ENCODE measurements at regions not wholly inside any gene's neighbourhood (a gene's known extent, or its start where the extent isn't known, plus 50 kb on each side); places are given as distances from the start of the nearest gene placed in this dataset.

- POLR2A ChIA-PET: interaction anchor here (0.6 to 1.0 kb wide), 2 partner anchors 66 to 1310 kb away, joined by 3 read pairs; no protein-coding TSS in a partner anchor
- CTCF ChIA-PET: interaction anchor here (0.5 to 0.6 kb wide), 2 partner anchors 139 to 196 kb away, joined by 3 to 5 read pairs; no protein-coding TSS in a partner anchor
- no peak overlapping the region for H3K27ac Mint-ChIP-seq (ENCODE audit: low read depth, unreplicated experiment)
- H3K4me1 Mint-ChIP-seq (ENCODE audit: insufficient read depth, unreplicated experiment): peaks cover 9% of the 10 kb centered on the region
- DNase-seq (ENCODE audit: unreplicated experiment): no peak
- TF ChIP-seq CTCF (IDR thresholded peaks at IDR 0.05; ENCODE audit: unreplicated experiment): no peak
- H3K9me3 Mint-ChIP-seq (ENCODE audit: unreplicated experiment): peaks cover 7% of the 10 kb centered on the region
- H3K36me3 Mint-ChIP-seq (ENCODE audit: insufficient read depth, unreplicated experiment): no peaks in the 10 kb centered on the region
- H3K27me3 Mint-ChIP-seq (ENCODE audit: insufficient read depth, unreplicated experiment): no peaks in the 10 kb centered on the region
- no peak overlapping the region for H3K4me3 Mint-ChIP-seq (ENCODE audit: unreplicated experiment)
- intact Hi-C loops (cut with micrococcal nuclease): no loop called here
- no TSS peak for BruUV-seq (replicated peaks)
These were observed 51.3 kb downstream of the OR10H4 start for GRCh38 chr19:16000024-16000663.

GRCh38 chr19:16001481-16002312 is 52.9 kb downstream of the OR10H4 start:
- H3K27me3 Mint-ChIP-seq (ENCODE audit: insufficient read depth, unreplicated experiment): no peaks in the 10 kb centered on the region
- intact Hi-C loops (cut with micrococcal nuclease): no loop called here
- BruUV-seq (replicated peaks): no TSS peak
- CTCF ChIA-PET: interaction anchor here (0.7 to 1.2 kb wide), 2 partner anchors 38 to 286 kb away, joined by 3 to 6 read pairs; no protein-coding TSS in a partner anchor
- DNase-seq (ENCODE audit: unreplicated experiment): peak; percentile 55
- H3K9me3 Mint-ChIP-seq (ENCODE audit: unreplicated experiment): peaks cover 7% of the 10 kb centered on the region
- TF ChIP-seq CTCF (IDR thresholded peaks at IDR 0.05; ENCODE audit: unreplicated experiment): no peak
- H3K36me3 Mint-ChIP-seq (ENCODE audit: insufficient read depth, unreplicated experiment): no peaks in the 10 kb centered on the region
- H3K4me3 Mint-ChIP-seq (ENCODE audit: unreplicated experiment): peak overlapping the region; percentile 48
- POLR2A ChIA-PET: no interaction called here
- H3K27ac Mint-ChIP-seq (ENCODE audit: low read depth, unreplicated experiment): no peak overlapping the region
- H3K4me1 Mint-ChIP-seq (ENCODE audit: insufficient read depth, unreplicated experiment): peaks cover 9% of the 10 kb centered on the region

GRCh38 chr19:16002406-16003384 is 53.9 kb downstream of the OR10H4 start:
- Mint-ChIP-seq H3K27ac (ENCODE audit: low read depth, unreplicated experiment) (no peak overlapping the region), H3K4me3 (ENCODE audit: unreplicated experiment) (peak overlapping the region; percentile 48), H3K27me3 (ENCODE audit: insufficient read depth, unreplicated experiment) (no peaks in the 10 kb centered on the region), H3K9me3 (ENCODE audit: unreplicated experiment) (peaks cover 7% of the 10 kb centered on the region), H3K36me3 (ENCODE audit: insufficient read depth, unreplicated experiment) (no peaks in the 10 kb centered on the region), H3K4me1 (ENCODE audit: insufficient read depth, unreplicated experiment) (peaks cover 9% of the 10 kb centered on the region)
- ChIA-PET CTCF (interaction anchor here (0.7 kb wide), 1 partner anchor 287 kb away, joined by 3 read pairs; no protein-coding TSS in a partner anchor), POLR2A (no interaction called here)
- intact Hi-C loops (cut with micrococcal nuclease): no loop called here
- TF ChIP-seq CTCF (IDR thresholded peaks at IDR 0.05; ENCODE audit: unreplicated experiment): no peak
- BruUV-seq (replicated peaks): no TSS peak
- DNase-seq (ENCODE audit: unreplicated experiment): no peak
